ENCODE measurements at regions not wholly inside any gene's neighbourhood (a gene's known extent, or its start where the extent isn't known, plus 50 kb on each side); places are given as distances from the start of the nearest gene placed in this dataset.

- TF ChIP-seq CTCF (IDR thresholded peaks at IDR 0.05) (no peak), POLR2A (IDR thresholded peaks at IDR 0.05) (no peak)
Observed at GRCh38 chr17:6352016-6352415, 82.9 kb downstream of the AIPL1 start.

All from testis (tissue), 2 donors.